CD4-positive, alpha-beta T cell treated with Interleukin-4 for 4 hours (primary cell): ENCODE measurements at regions not wholly inside any gene's neighbourhood (a gene's known extent, or its start where the extent isn't known, plus 50 kb on each side); places are given as distances from the start of the nearest gene placed in this dataset.
"Not testable (repeated sequence)": the region's sequence is repeated elsewhere in the genome, so short reads cannot be mapped to it uniquely, and the experiment has no call there.

ENCODE experiments used
- DNase-seq: peaks from one replicate; pipeline ENCODE4 v3.0.0-alpha.2; 2020

- DNase-seq: no peak
Observed at GRCh38 chr4:27908356-27908755, 1047.7 kb downstream of the STIM2 start.

- no peak for DNase-seq
Observed at GRCh38 chr4:27910227-27910626, 1049.6 kb downstream of the STIM2 start.

- no peak for DNase-seq
Observed at GRCh38 chr4:27911047-27911446, 1050.4 kb downstream of the STIM2 start.

GRCh38 chr4:27913738-27914137 is 1053.1 kb downstream of the STIM2 start:
- no peak for DNase-seq

GRCh38 chr4:27915822-27916221 is 1055.2 kb downstream of the STIM2 start:
- DNase-seq: no peak

GRCh38 chr4:27916452-27917184 is 1056.0 kb downstream of the STIM2 start:
- DNase-seq: no peak

GRCh38 chr4:27917381-27917780 is 1056.7 kb downstream of the STIM2 start:
- DNase-seq: no peak

DNA sequence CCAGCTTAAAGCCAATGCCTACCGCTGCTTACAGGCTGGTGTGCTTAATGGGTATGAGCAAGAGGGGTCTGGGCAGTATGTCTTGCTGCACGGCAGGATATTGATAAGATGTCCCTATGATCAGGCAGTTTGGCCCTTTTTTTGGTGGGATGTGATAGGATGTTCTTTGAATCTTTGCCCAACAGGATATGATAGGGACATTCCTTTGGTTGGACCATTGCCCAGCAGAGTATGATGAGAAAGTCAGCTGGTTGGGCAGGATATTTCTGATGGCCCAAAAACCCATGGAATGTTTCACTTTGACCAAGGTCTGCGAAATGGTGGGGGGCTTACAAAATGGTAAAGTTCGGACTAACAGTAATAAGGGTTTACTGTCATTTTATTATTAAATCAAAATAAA is 1060.6 kb downstream of the STIM2 start:
- no peak for DNase-seq

DNA sequence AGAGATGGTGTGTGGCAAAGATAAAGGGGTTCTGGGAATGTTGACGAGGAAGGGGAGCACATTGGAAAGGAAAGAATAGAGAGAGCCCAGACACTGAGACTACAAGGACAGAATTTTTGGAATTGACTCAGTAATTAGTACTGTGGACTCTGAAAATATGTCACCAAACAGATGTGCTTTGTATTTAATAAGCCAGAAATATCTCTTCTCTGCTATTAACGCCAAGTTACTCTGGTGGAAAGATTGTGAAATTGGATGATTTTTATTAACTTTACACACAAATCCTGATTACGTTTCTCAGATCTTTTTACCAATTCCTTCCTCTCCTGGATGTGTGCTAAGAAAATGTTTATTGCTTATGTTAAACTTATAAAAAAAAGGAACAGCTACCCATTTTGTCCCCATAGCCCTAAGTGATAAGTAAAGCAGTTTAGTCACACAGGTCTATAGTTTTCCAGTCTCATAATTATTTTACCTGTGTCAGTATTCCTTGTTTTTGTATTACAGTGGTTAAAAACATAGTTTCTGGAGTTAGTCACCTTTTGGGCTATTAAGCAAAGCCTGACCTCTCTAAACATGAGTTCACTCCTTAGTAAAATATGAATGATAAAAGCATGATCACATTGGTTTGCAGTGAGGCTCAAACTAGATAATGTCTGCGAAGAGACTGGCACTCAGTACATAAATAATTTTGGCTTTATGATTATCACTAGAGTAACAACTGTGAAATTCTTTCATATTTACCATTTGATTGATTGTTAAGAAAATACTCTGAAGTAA is 1068.3 kb downstream of the STIM2 start:
- no peak for DNase-seq

- DNase-seq: no peak
Observed at GRCh38 chr4:27930291-27930690, 1069.7 kb downstream of the STIM2 start.

- DNase-seq: no peak
Observed at GRCh38 chr4:27930976-27931375, 1070.3 kb downstream of the STIM2 start.

GRCh38 chr4:27931584-27931983 is 1070.9 kb downstream of the STIM2 start:
- DNase-seq: no peak

- DNase-seq: no peak
Observed at GRCh38 chr4:27934871-27935270, 1074.2 kb downstream of the STIM2 start.

DNA sequence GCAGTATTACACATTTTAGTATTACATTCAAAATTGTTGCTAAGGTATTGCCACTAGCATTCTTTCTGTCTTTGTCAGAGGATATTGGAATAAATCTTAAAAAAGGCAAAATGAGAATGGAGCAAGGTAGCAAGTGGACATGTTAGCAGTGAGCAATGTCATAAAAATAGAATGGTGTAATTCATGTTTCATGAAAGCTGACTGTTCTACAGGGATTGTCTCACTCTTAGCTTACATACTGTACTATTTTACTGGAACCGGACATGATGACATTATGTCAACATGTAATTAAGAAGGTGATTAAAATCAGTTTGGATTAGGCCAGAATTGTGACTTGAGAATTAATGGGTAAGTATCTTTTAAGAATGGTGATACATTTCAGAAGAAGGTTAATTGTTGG is 1086.2 kb downstream of the STIM2 start:
- no peak for DNase-seq

DNA sequence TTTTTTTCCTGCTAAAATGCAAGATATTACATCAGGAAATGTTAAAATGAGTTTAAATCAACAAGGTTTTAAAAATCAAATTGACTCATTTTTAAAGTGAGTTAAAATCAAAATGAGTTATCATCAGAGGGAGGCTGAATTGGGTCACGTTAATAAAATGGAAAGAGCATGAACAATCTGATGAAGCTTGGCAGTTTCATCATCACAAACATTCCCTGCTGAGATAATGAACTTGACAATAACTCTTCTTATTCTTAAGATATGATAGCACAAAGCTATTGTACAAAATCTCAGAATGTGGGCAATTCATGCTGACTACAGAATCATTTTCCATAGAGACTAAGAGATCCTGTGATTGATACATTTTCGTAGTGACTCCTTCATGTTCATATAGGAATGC is 1086.7 kb downstream of the STIM2 start:
- no peak for DNase-seq

DNA sequence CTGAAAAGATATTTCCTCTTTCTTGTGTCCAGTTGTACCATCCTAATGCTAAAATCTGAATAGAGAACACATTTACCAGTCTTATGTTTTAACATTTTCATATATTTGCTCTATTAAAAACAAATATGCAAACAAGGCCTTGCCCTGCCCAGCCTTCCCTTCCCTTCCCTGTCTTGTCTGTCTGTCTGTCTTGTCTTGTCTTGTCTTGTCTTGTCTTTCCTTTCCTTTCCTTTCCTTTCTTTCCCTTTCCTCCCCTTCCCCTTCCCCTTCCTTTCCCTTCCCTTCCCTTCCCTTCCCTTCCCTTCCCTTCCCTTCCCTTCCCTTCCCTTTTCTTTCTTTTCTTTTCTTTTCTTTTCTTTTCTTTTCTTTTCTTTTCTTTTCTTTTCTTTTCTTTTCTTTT is 1103.5 kb downstream of the STIM2 start:
- DNase-seq: no peak

DNA sequence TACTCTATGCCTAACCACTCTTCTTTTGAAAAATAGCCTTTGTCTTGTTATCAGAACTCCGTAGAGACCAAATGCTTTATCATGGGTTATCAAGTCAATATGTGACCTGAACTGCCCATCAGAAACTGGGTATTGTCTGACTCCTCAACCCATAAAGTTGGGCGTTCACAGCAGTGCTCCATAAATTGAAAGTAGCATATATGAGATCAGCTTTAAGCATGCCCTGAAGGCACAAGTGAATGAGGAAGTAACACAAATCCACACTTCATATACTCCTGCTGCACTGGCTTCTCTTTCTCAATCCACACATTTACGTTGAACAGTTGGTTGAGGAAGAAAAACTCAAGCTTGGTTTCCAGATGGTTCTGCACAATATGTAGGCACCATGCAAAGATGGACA is 1106.0 kb downstream of the STIM2 start:
- DNase-seq: no peak

GRCh38 chr4:27973056-27973455 is 1112.4 kb downstream of the STIM2 start:
- no peak for DNase-seq

- DNase-seq: no peak
Observed at GRCh38 chr4:27973700-27974099, 1113.1 kb downstream of the STIM2 start.

DNA sequence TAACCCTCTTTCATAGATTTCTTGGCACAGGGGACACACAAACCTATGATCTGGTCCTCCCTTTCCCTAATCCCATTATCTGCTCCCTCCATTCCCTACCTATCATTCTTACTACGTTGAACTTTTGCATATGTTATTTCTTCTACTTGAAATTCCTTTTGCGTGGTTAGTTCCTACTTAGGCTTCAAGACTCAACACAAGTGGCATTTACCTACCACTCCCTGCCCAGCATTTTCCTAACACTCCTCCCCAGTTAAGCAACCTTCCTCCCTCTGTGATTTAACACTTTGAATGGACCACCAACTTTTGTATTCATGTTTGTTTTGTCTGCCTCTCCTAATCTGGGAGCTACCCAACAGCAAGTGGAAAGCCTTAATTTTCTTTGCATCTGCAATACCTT is 1113.7 kb downstream of the STIM2 start:
- DNase-seq: no peak

GRCh38 chr4:27974881-27975280 is 1114.2 kb downstream of the STIM2 start:
- not testable (repeated sequence) for DNase-seq

DNA sequence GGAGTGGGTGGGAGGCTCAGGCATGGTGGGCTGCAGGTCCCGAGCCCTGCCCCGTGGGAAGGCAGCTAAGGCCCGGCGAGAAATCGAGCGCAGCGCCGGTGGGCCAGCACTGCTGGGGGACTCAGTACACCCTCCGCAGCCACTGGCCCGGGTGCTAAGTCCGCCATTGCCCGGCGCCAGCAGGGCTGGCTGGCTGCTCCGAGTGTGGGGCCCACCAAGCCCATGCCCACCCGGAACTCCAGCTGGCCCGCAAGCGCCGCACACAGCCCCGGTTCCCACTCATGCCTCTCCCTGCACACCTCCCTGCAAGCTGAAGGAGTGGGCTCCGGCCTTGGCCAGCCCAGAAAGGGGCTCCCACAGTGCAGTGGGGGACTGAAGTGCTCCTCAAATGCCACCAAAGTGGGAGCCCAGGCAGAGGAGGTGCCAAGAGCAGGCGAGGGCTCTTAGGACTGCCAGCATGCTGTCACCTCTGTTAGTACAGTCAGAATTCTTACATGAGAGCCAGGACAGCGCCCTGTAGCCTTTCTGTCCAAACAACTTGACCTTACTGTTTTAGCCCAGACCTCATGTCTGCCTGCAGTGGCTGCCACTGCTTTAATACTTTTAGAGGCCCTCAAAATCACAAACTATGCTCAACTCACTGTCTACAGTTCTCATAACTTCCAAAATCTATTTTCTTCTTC is 1117.9 kb downstream of the STIM2 start:
- DNase-seq: not testable (repeated sequence)

GRCh38 chr4:27985522-27985921 is 1124.9 kb downstream of the STIM2 start:
- DNase-seq: no peak

- DNase-seq: no peak
Observed at GRCh38 chr4:27986476-27986875, 1125.8 kb downstream of the STIM2 start.
